COLO829 (cell line): ENCODE measurements at regions not wholly inside any gene's neighbourhood (a gene's known extent, or its start where the extent isn't known, plus 50 kb on each side); places are given as distances from the start of the nearest gene placed in this dataset.

Experiments
- DNase-seq: peaks from one replicate; pipeline ENCODE4 v3.0.0; 2012; ENCODE audit warnings: low spot score

DNA sequence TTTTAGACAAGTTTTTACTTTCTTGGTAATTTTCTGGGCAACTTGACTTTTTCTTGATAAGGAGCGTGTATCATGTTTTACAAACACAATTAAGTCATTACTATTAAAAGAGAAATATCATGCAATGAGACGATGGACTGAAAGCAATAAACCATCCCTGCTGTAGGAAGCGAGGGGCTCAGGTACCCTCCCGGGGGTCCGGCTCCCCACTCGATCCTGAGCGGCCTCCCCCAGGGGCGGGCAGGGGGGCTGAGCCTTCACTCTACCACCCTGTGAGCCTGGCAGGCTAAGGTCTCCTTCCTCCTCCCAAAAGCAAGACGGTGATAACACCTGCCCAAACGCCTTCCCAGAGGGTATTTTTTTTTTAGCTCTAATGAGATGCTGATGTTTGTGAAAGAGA is 51.8 kb upstream of the ADGRA1 start:
- no peak for DNase-seq

GRCh38 chr10:133034762-133035161 is 53.0 kb upstream of the ADGRA1 start:
- no peak for DNase-seq

DNA sequence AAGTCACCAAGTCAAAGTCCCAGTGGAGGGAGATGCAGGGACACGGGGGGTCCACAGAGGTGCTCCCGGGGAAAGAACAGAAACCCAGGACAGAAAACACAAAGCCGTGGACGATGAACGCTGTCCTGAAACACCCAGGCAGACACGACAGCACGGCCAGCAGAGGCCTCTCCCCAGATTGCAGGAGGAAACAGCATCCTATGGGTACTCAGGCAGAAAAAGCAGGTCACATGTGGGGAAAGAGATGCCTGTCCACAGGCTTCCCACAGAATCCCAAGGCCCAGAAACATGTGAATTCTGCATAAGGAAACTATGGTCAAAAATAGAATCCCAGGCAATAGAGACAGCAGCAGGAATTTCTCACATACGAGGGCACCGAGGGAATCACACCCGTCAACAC is 53.6 kb upstream of the ADGRA1 start:
- no peak for DNase-seq

DNA sequence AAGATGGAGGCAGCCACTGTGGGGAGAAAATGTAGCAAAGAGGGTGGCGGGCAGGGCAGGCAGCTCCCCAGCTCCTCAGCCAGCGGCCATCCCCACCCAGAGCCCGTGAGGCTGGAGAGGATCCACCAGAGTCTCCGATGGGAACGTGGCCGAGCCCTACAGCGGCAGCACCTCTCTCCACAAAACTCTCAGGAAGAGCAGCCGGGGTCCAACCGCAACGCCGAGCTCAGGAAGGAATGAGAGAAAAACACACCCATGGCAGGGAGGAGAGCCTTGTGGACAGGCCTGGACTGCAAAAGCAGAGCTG is 54.0 kb upstream of the ADGRA1 start:
- no peak for DNase-seq

- DNase-seq: no peak
Measured at GRCh38 chr10:133032976-133033741, 54.6 kb upstream of the ADGRA1 start.

DNA sequence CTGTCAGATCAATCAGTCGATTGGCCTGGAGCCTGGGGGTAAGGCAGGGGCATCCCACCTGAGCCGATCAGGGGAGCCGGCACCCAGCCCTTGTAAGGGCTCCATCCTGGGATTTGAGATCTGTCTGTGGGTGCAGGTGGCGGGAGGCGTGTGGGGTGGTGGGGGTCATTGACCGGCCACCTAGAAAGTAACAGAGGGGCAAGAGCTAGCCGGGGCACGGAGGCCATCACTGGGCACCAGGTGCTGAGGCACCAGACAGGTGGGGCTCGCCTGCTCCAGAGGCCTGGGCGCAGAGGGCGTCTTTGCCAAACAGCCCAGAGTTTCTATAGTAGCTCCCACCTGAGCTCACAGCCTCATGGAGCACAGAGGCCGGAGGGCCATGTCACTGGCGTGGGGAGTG is 55.5 kb upstream of the ADGRA1 start:
- no peak for DNase-seq

- DNase-seq: no peak
Measured at GRCh38 chr10:133031541-133032125, 56.1 kb upstream of the ADGRA1 start.

GRCh38 chr10:133030781-133031180 is 56.9 kb upstream of the ADGRA1 start:
- DNase-seq: no peak

GRCh38 chr10:133030126-133030525 is 57.6 kb upstream of the ADGRA1 start:
- no peak for DNase-seq

GRCh38 chr10:133028956-133029355 is 58.8 kb upstream of the ADGRA1 start:
- no peak for DNase-seq

GRCh38 chr10:133028158-133028557 is 59.6 kb upstream of the ADGRA1 start:
- no peak for DNase-seq

GRCh38 chr10:133027482-133027881 is 60.2 kb upstream of the ADGRA1 start:
- no peak for DNase-seq

GRCh38 chr10:133026726-133027395 is 60.9 kb upstream of the ADGRA1 start:
- DNase-seq: no peak

GRCh38 chr10:133026171-133026570 is 61.6 kb upstream of the ADGRA1 start:
- no peak for DNase-seq

DNA sequence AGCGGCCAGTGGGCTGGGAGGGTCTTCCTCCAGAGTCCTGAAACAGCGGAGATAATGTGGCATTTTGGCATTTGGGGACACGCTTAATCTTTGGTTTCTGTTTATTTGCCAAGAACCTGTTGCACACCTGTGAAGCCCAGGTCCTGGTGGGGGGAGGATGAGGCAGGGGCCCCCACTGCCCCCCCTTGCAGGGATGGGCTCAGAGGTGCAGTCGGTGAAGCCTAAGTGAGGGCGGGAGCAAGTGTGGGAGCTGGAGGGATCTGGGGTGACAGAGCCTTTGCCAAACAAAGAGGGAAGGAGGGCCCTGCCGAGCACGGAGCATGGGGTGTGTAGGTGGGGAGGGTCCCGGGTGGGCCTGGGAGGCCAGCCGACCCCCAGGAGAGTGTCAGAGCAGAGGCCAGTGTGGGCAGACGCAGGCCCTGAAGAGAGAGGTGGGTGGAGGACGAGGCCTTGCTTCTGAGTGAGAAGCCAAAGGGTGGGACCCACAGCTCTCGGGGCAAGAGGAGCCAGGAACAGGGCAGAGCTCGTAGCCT is 62.1 kb upstream of the ADGRA1 start:
- no peak for DNase-seq

GRCh38 chr10:133024704-133025557 is 62.8 kb upstream of the ADGRA1 start:
- no peak for DNase-seq

DNA sequence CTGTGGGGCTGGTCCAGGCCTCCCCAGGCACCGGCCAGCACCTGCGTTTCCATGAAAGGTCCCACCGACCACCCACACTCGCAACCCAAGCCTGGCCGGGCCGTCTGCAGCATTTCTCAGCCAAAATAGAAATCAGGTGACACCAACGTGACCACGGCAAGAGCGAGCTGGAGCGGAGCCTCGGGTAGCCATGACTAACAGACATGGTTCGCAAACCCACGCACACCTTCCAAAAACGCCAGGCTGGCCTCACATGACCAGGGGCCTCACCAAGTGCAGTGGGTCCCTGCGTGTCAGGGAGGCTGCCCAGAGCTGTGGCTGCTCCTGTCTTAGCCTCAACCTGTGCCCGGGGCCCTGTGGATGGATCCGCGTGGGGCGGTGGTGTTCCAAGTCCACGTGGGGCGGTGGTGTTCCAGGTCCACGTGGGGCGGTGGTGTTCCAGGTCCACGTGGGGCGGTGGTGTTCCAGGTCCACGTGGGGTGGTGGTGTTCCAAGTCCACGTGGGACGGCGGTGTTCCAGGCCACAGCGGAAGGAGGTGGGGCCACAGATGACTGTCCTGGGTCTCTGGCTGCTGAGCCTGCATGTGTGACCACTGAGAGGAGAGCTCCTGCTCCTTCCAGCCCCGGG is 64.4 kb upstream of the ADGRA1 start:
- DNase-seq: no peak

DNA sequence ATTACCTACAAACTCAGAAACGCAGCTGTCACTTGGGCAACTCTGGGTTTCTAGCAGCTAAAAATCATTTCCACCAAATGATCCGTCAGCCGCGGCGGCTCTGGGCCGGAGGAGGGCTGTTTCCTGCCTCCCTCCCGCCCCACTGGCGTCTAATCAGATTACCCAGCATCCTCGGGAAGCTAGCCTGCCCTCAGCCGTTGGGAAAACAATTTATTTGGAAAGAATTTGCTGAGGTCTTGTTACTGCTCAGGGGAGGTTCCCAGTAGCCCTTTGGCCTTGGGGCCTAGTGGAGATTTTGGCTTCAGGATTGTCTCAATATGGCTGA is 65.0 kb upstream of the ADGRA1 start:
- DNase-seq: no peak

DNA sequence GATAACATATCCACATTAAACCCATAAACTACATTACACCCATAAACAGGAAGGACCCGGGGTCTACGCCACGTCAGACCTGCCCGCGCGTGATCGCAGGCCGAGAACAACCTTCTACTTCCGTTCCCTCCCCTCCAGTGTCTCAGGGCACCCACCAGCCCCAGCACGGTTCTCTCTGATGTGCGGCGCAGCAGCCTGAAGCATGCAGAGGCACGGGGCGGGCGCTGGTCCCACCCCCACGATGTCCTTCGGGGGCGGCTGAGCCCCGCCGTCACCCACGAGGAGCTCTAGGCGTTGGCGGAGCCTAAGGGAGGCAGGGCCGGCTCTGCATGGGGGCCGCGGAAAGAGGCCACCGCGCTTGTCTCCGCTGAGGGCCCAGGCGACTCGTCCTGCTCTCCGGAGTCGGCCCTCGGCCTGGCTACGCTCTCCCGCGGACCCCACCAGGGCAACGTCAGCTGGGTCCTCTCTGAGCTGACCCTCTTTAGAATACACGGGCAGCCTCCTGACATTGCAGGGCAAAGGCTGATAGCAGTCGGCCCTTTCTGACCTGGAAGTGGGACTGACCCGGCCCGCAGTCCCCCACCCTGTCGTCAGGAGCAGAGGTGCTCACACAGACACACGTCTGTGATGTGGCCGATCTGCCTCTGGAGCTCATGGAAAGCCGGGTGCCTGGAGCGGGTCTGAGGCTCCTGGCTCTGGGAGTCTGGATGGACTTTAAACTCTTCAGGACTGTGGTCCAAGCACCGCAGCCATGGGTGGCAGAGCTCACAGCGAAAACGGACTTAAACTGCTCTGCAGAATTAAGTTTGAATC is 65.6 kb upstream of the ADGRA1 start:
- no peak for DNase-seq

GRCh38 chr10:133021116-133021962 is 66.4 kb upstream of the ADGRA1 start:
- no peak for DNase-seq
